Activated T-helper 2 cell treated with anti-CD3 and anti-CD28 coated beads, Interferon-gamma antibody, Interleukin-2, Interleukin-4, amounts not matched to agents 10 μg/mL and 5 μg/mL and 100 μg/mL, durations not matched to agents 14 hours and 24 hours and 36 hours (primary cell): ENCODE measurements at regions not wholly inside any gene's neighbourhood (a gene's known extent, or its start where the extent isn't known, plus 50 kb on each side); places are given as distances from the start of the nearest gene placed in this dataset.

Experiments
- DNase-seq: peaks from one replicate; pipeline ENCODE4 v3.0.0; 2021; ENCODE audit warnings: low spot score
- H3K27ac Mint-ChIP-seq: one replicate; pipeline ENCODE4 v1.8.0; 2021; ENCODE audit warnings: mixed read lengths
- H3K27me3 Mint-ChIP-seq: one replicate; pipeline ENCODE4 v1.8.0; 2021; ENCODE audit warnings: low read depth, mixed read lengths
- H3K36me3 Mint-ChIP-seq: one replicate; pipeline ENCODE4 v1.8.0; 2021; ENCODE audit warnings: low read depth, mixed read lengths
- H3K4me1 Mint-ChIP-seq: one replicate; pipeline ENCODE4 v1.8.0; 2021; ENCODE audit warnings: low read depth, mixed read lengths
- H3K4me3 Mint-ChIP-seq: one replicate; pipeline ENCODE4 v1.8.0; 2021; ENCODE audit warnings: low read depth, mild to moderate bottlenecking, moderate library complexity, mixed read lengths
- H3K9me3 Mint-ChIP-seq: one replicate; pipeline ENCODE4 v1.8.0; 2021; ENCODE audit warnings: mixed read lengths
- intact Hi-C: fragments of 100-400 bp; cut with micrococcal nuclease; formaldehyde crosslinking; loops from one replicate; pipeline ENCODE4 v1.15.1; 2023

- Mint-ChIP-seq H3K4me3 (no peak overlapping the region), H3K27ac (no peak overlapping the region), H3K4me1 (no peaks in the 10 kb centered on the region), H3K9me3 (peaks cover 14% of the 10 kb centered on the region), H3K36me3 (no peaks in the 10 kb centered on the region), H3K27me3 (no peaks in the 10 kb centered on the region)
- no peak for DNase-seq
- intact Hi-C loops, result no loop called here
Observed at GRCh38 chr13:68439817-68440216, 1209.7 kb upstream of the PCDH9 start.

- Mint-ChIP-seq H3K36me3 (no peaks in the 10 kb centered on the region), H3K9me3 (peaks cover 67% of the 10 kb centered on the region), H3K27ac (no peak overlapping the region), H3K4me3 (no peak overlapping the region), H3K27me3 (no peaks in the 10 kb centered on the region), H3K4me1 (no peaks in the 10 kb centered on the region)
- DNase-seq, result no peak
- intact Hi-C loops, result no loop called here
Observed at GRCh38 chr13:68428292-68428691, 1198.2 kb upstream of the PCDH9 start.

GRCh38 chr13:68417801-68418200 is 1187.7 kb upstream of the PCDH9 start:
- no peaks in the 10 kb centered on the region for H3K27me3 Mint-ChIP-seq
- no peak overlapping the region for H3K27ac Mint-ChIP-seq
- intact Hi-C loops, result no loop called here
- H3K4me1 Mint-ChIP-seq, result no peaks in the 10 kb centered on the region
- peaks cover 43% of the 10 kb centered on the region for H3K9me3 Mint-ChIP-seq
- no peak overlapping the region for H3K4me3 Mint-ChIP-seq
- DNase-seq, result no peak
- H3K36me3 Mint-ChIP-seq, result no peaks in the 10 kb centered on the region

- Mint-ChIP-seq H3K36me3 (no peaks in the 10 kb centered on the region), H3K4me3 (no peak overlapping the region), H3K27ac (no peak overlapping the region), H3K27me3 (no peaks in the 10 kb centered on the region), H3K9me3 (peaks cover 36% of the 10 kb centered on the region), H3K4me1 (no peaks in the 10 kb centered on the region)
- intact Hi-C loops, result no loop called here
- DNase-seq, result no peak
Observed at GRCh38 chr13:68410007-68410406, 1179.9 kb upstream of the PCDH9 start.

- Mint-ChIP-seq H3K27ac (no peak overlapping the region), H3K4me3 (no peak overlapping the region), H3K27me3 (no peaks in the 10 kb centered on the region), H3K4me1 (no peaks in the 10 kb centered on the region), H3K9me3 (peaks cover 38% of the 10 kb centered on the region), H3K36me3 (no peaks in the 10 kb centered on the region)
- intact Hi-C loops, result no loop called here
- DNase-seq, result no peak
Observed at GRCh38 chr13:68390987-68391386, 1160.9 kb upstream of the PCDH9 start.

- no peak for DNase-seq
- H3K36me3 Mint-ChIP-seq, result no peaks in the 10 kb centered on the region
- peaks cover 23% of the 10 kb centered on the region for H3K9me3 Mint-ChIP-seq
- no peak overlapping the region for H3K4me3 Mint-ChIP-seq
- intact Hi-C loops, result no loop called here
- no peaks in the 10 kb centered on the region for H3K27me3 Mint-ChIP-seq
- no peaks in the 10 kb centered on the region for H3K4me1 Mint-ChIP-seq
- no peak overlapping the region for H3K27ac Mint-ChIP-seq
Observed at GRCh38 chr13:68386808-68387207, 1156.7 kb upstream of the PCDH9 start.

GRCh38 chr13:68380041-68380973 is 1150.2 kb upstream of the PCDH9 start:
- H3K4me1 Mint-ChIP-seq, result no peaks in the 10 kb centered on the region
- peaks cover 32% of the 10 kb centered on the region for H3K9me3 Mint-ChIP-seq
- intact Hi-C loops, result no loop called here
- H3K36me3 Mint-ChIP-seq, result no peaks in the 10 kb centered on the region
- no peak for DNase-seq
- no peak overlapping the region for H3K4me3 Mint-ChIP-seq
- no peak overlapping the region for H3K27ac Mint-ChIP-seq
- no peaks in the 10 kb centered on the region for H3K27me3 Mint-ChIP-seq

GRCh38 chr13:68378294-68378693 is 1148.2 kb upstream of the PCDH9 start:
- Mint-ChIP-seq H3K9me3 (peaks cover 35% of the 10 kb centered on the region), H3K36me3 (no peaks in the 10 kb centered on the region), H3K27ac (no peak overlapping the region), H3K4me1 (no peaks in the 10 kb centered on the region), H3K4me3 (no peak overlapping the region), H3K27me3 (no peaks in the 10 kb centered on the region)
- no peak for DNase-seq
- intact Hi-C loops, result no loop called here

GRCh38 chr13:68375004-68375403 is 1144.9 kb upstream of the PCDH9 start:
- no peak for DNase-seq
- intact Hi-C loops, result no loop called here
- no peaks in the 10 kb centered on the region for H3K27me3 Mint-ChIP-seq
- H3K36me3 Mint-ChIP-seq, result no peaks in the 10 kb centered on the region
- no peaks in the 10 kb centered on the region for H3K4me1 Mint-ChIP-seq
- H3K27ac Mint-ChIP-seq, result no peak overlapping the region
- peaks cover 48% of the 10 kb centered on the region for H3K9me3 Mint-ChIP-seq
- no peak overlapping the region for H3K4me3 Mint-ChIP-seq

GRCh38 chr13:68369739-68370138 is 1139.6 kb upstream of the PCDH9 start:
- no peak overlapping the region for H3K4me3 Mint-ChIP-seq

GRCh38 chr13:68368922-68369321 is 1138.8 kb upstream of the PCDH9 start:
- intact Hi-C loops, result no loop called here
- Mint-ChIP-seq H3K4me3 (no peak overlapping the region), H3K36me3 (no peaks in the 10 kb centered on the region)

More at GRCh38 chr13:68369739-68370138, 1139.6 kb upstream of the PCDH9 start:
- DNase-seq, result no peak
- intact Hi-C loops, result no loop called here
- Mint-ChIP-seq H3K27ac (no peak overlapping the region), H3K36me3 (no peaks in the 10 kb centered on the region), H3K27me3 (no peaks in the 10 kb centered on the region), H3K4me1 (no peaks in the 10 kb centered on the region), H3K9me3 (peaks cover 55% of the 10 kb centered on the region)

GRCh38 chr13:68359105-68359504 is 1129.0 kb upstream of the PCDH9 start:
- Mint-ChIP-seq H3K4me1 (no peaks in the 10 kb centered on the region), H3K27me3 (no peaks in the 10 kb centered on the region), H3K9me3 (peaks cover 20% of the 10 kb centered on the region), H3K36me3 (no peaks in the 10 kb centered on the region), H3K4me3 (no peak overlapping the region), H3K27ac (no peak overlapping the region)
- DNase-seq, result no peak
- intact Hi-C loops, result no loop called here

More at GRCh38 chr13:68368922-68369321, 1138.8 kb upstream of the PCDH9 start:
- Mint-ChIP-seq H3K4me1 (no peaks in the 10 kb centered on the region), H3K27me3 (no peaks in the 10 kb centered on the region), H3K9me3 (peaks cover 58% of the 10 kb centered on the region), H3K27ac (no peak overlapping the region)
- DNase-seq, result no peak

- H3K36me3 Mint-ChIP-seq, result no peaks in the 10 kb centered on the region
- no peak overlapping the region for H3K27ac Mint-ChIP-seq
- H3K9me3 Mint-ChIP-seq, result peaks cover 28% of the 10 kb centered on the region
- H3K27me3 Mint-ChIP-seq, result no peaks in the 10 kb centered on the region
- DNase-seq, result no peak
- intact Hi-C loops, result no loop called here
- no peaks in the 10 kb centered on the region for H3K4me1 Mint-ChIP-seq
- H3K4me3 Mint-ChIP-seq, result no peak overlapping the region
Observed at GRCh38 chr13:68358294-68358705, 1128.2 kb upstream of the PCDH9 start.
